Activated CD4-positive, alpha-beta memory T cell treated with anti-CD3 and anti-CD28 coated beads for 36 hours (primary cell): ENCODE measurements at regions not wholly inside any gene's neighbourhood (a gene's known extent, or its start where the extent isn't known, plus 50 kb on each side); places are given as distances from the start of the nearest gene placed in this dataset.
"Not testable (repeated sequence)": the region's sequence is repeated elsewhere in the genome, so short reads cannot be mapped to it uniquely, and the experiment has no call there.

Source experiments
- CTCF ChIA-PET: fragments of 350-600 bp; sonication (Branson Sonifier 250); formaldehyde crosslinking; loops from one replicate; lab custom pipeline; 2021; ENCODE audit warnings: antibody characterized with exemption, inconsistent platforms; lab: Charles Lee
- POLR2A ChIA-PET: fragments of 350-600 bp; sonication (Branson Sonifier 250); formaldehyde crosslinking; loops from one replicate; lab custom pipeline; 2021; ENCODE audit warnings: antibody characterized with exemption; lab: Charles Lee
- DNase-seq: peaks from one replicate; pipeline ENCODE4 v3.0.0-alpha.2; 2020
- H3K27ac Mint-ChIP-seq: one replicate; pipeline ENCODE4 v1.8.0; 2021; ENCODE audit warnings: mixed read lengths
- H3K27me3 Mint-ChIP-seq: one replicate; pipeline ENCODE4 v1.8.0; 2021; ENCODE audit warnings: mixed read lengths
- H3K36me3 Mint-ChIP-seq: one replicate; pipeline ENCODE4 v1.8.0; 2021; ENCODE audit warnings: mixed read lengths
- H3K4me1 Mint-ChIP-seq: one replicate; pipeline ENCODE4 v1.8.0; 2021; ENCODE audit warnings: low read depth, mixed read lengths
- H3K4me3 Mint-ChIP-seq: one replicate; pipeline ENCODE4 v1.8.0; 2021; ENCODE audit warnings: mild to moderate bottlenecking, mixed read lengths
- H3K9me3 Mint-ChIP-seq: one replicate; pipeline ENCODE4 v1.8.0; 2021; ENCODE audit warnings: mixed read lengths
- intact Hi-C: fragments of 100-400 bp; cut with micrococcal nuclease; formaldehyde crosslinking; loops from one replicate; pipeline ENCODE4 v1.15.1; 2023

DNA sequence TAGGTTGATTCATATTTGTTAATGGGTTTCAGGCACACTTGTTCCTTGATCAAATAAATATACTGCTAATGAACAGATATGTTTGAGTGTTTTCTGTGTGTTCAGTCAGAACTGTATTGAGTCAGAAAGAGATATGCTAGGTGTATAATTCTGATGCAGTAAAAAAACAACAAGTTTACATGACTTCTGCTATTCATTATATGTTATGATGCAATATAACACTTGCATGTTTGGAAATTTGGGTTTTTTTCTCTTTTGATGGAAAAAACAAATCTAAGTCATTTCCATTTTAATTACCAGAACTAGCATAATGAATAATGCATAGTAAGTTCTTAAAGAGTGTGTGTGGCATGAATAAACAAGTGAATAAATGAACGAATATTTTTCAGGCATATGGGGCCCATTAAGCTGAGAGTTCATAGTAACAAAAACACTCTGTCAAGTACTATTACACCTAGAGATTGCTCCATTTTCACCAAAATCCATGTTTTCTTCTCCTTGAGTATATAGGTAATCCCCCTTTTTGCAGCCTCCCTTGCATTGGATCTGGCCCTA lies 208.3 kb upstream of the NT5E start:
- no peaks in the 10 kb centered on the region for H3K9me3 Mint-ChIP-seq
- no peaks in the 10 kb centered on the region for H3K27me3 Mint-ChIP-seq

DNA sequence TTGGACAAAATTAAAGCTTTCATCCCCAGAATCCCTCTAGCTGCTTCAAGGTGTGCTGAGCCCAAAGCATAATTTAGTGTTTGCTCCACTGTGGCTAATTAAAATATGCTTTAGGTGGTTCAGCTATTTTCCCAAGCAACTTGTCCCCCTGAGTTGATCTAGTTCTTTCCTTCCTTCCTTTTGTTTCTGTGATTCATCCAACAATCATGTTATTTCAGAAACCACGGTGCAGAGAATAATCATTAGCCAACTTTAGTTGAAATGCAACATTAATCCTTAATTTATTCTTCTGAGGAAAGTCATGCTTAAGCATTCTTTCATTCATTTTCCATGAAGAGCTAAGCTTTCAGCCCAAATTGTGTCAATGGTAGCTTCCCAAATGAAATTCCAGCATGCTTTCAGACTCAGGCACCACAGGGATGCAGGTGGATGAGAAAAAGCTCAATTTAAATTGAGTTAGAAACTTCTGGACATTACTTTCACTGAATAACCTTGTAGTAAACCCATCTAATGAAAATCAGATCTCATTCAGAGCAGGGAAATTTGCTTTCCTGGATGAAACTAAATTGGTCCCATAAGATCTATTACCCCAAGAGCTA lies 209.0 kb upstream of the NT5E start:
- H3K36me3 Mint-ChIP-seq, result no peaks in the 10 kb centered on the region
- no peak for DNase-seq
- H3K27ac Mint-ChIP-seq, result no peak overlapping the region
- intact Hi-C loops, result no loop called here
- no peak overlapping the region for H3K4me3 Mint-ChIP-seq
- no peaks in the 10 kb centered on the region for H3K4me1 Mint-ChIP-seq
- H3K9me3 Mint-ChIP-seq, result no peaks in the 10 kb centered on the region
- H3K27me3 Mint-ChIP-seq, result no peaks in the 10 kb centered on the region
- CTCF ChIA-PET, result no interaction called here
- POLR2A ChIA-PET, result no interaction called here

More for the DNA sequence above, 208.3 kb upstream of the NT5E start:
- DNase-seq, result no peak
- Mint-ChIP-seq H3K27ac (no peak overlapping the region), H3K36me3 (no peaks in the 10 kb centered on the region), H3K4me3 (no peak overlapping the region), H3K4me1 (no peaks in the 10 kb centered on the region)
- intact Hi-C loops, result no loop called here
- POLR2A ChIA-PET, result no interaction called here
- CTCF ChIA-PET, result no interaction called here

DNA sequence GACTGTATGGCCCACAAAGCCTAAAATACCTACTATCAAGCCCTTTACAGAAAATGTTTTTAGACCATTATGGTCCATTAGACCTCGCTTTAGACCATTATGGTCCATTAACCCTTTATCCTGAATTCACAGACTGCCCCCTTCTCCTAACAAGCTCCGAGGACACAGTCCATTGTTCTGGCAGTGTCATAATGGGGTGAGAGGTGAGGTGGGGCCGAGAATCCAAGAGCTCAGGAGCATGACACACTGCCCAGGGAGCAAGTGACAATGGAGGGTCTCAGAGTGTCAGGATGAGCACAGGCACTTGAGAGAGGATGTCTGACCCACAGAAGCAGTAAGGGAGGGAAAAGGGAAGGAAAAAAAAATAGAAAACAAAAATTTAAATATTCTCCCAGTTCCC lies 212.4 kb upstream of the NT5E start:
- intact Hi-C loops, result no loop called here
- Mint-ChIP-seq H3K27me3 (no peaks in the 10 kb centered on the region), H3K36me3 (no peaks in the 10 kb centered on the region), H3K27ac (no peak overlapping the region), H3K4me1 (no peaks in the 10 kb centered on the region), H3K4me3 (no peak overlapping the region), H3K9me3 (no peaks in the 10 kb centered on the region)
- CTCF ChIA-PET, result no interaction called here
- no peak for DNase-seq
- POLR2A ChIA-PET, result no interaction called here

DNA sequence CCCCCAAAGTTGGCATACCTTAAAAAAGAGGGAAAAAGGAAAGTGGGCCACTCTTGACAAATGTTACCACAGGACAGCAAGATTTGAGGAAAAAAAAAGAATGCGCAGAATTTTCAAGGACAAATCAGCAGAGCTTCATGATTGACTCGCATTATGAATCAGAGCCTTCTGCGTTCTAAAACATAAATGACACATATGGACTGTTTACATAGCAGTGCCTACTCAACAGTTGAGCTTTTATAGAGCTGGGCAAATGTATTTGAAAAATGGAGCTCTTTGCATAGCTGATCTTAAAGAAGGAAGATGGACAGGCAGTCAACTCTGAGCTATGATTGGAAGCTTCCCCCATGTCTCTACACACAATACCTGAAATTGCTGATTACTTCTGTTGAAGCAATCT lies 213.2 kb upstream of the NT5E start:
- no peak overlapping the region for H3K4me3 Mint-ChIP-seq
- no peaks in the 10 kb centered on the region for H3K4me1 Mint-ChIP-seq
- no peak for DNase-seq
- no peaks in the 10 kb centered on the region for H3K9me3 Mint-ChIP-seq
- no peaks in the 10 kb centered on the region for H3K27me3 Mint-ChIP-seq
- POLR2A ChIA-PET, result no interaction called here
- intact Hi-C loops, result no loop called here
- no peak overlapping the region for H3K27ac Mint-ChIP-seq
- no peaks in the 10 kb centered on the region for H3K36me3 Mint-ChIP-seq
- CTCF ChIA-PET, result no interaction called here

DNA sequence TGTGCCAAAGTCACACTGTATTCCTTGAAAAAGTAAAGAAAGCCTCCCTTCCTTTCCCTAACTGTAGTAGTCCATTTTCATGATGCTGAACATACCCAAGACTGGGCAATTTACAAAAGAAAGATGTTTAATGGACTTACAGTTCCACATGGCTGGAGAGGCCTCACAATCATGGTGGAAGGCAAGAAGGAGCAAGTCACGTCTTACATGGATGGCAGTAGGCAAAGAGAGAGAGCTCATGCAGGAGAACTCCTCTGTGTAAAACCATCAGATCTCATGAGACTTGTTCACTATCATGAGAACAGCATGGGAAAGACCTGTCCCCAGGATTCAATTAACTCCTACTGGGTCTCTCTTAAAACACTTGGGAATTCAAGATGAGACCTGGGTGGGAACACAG lies 222.5 kb upstream of the NT5E start:
- CTCF ChIA-PET, intact Hi-C loops, POLR2A ChIA-PET: not testable (repeated sequence)

DNA sequence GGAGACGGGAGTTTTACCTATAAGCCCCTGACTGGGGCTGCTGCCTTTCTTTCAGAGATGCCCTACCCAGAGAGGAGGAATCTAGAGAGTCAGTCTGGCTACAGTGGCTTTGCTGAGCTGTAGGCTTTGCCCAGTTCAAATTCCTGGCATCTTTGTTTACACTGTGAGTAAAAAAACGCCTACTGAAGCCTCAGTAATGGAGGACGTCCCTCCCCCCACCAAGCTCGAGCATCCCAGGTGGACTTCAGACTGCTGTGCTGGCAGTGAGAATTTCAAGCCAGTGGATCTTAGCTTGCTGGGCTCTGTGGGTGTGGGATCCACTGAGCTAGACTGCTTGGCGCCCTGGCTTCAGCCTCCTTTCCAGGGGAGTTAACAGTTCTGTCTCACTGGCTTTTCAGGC lies 237.1 kb upstream of the NT5E start:
- H3K9me3 Mint-ChIP-seq, result peaks cover 49% of the 10 kb centered on the region
- H3K36me3 Mint-ChIP-seq, DNase-seq, H3K4me3 Mint-ChIP-seq, H3K27ac Mint-ChIP-seq, CTCF ChIA-PET, H3K4me1 Mint-ChIP-seq, H3K27me3 Mint-ChIP-seq, intact Hi-C loops, POLR2A ChIA-PET: not testable (repeated sequence)

More for the DNA sequence above, 222.5 kb upstream of the NT5E start:
- H3K27ac Mint-ChIP-seq, DNase-seq, H3K4me1 Mint-ChIP-seq, H3K4me3 Mint-ChIP-seq, H3K27me3 Mint-ChIP-seq, H3K36me3 Mint-ChIP-seq: not testable (repeated sequence)
- peaks cover 40% of the 10 kb centered on the region for H3K9me3 Mint-ChIP-seq

DNA sequence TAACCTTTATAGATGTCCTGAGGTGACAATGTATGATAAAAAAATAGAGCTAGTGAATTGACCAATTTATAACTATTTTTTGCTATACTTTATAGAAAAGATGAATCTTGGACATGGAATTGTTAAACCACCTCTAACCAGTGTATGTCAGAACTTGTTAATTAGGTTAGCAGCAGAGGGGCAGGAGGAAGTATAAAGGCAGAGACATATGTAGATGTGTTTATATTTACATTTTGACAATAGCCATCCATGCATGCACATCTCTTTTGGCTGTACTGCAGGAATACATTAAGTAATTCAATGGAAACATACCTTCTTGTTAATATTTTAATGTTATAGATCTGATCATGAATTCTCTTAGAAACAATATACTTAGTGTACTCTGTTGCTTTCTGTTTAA lies 254.6 kb upstream of the NT5E start:
- Mint-ChIP-seq H3K36me3 (no peaks in the 10 kb centered on the region), H3K4me1 (no peaks in the 10 kb centered on the region), H3K9me3 (no peaks in the 10 kb centered on the region), H3K4me3 (no peak overlapping the region), H3K27me3 (no peaks in the 10 kb centered on the region), H3K27ac (no peak overlapping the region)
- ChIA-PET POLR2A (no interaction called here), CTCF (no interaction called here)
- intact Hi-C loops, result no loop called here
- DNase-seq, result no peak

DNA sequence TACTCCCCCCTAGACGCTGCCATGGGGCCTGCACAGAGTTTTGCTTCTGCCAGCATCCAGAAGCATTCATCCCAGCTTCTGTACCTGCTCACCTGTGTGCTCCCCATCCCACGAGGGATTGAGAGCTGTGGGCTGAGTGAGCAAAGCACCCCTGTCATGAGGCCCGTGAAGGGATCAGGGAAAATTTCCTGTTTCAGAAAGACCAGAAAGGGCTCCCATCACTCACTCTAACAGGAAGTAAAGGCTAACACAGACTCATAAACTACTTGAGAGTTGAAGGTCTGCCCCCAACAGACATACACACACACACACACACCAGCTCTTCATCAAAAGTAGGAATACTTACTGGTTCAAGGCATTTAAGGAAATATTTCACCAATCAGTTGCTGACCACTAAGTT lies 256.5 kb upstream of the NT5E start:
- intact Hi-C loops, result no loop called here
- Mint-ChIP-seq H3K27ac (no peak overlapping the region), H3K4me3 (no peak overlapping the region), H3K27me3 (no peaks in the 10 kb centered on the region), H3K4me1 (no peaks in the 10 kb centered on the region), H3K36me3 (no peaks in the 10 kb centered on the region), H3K9me3 (peaks cover 6% of the 10 kb centered on the region)
- DNase-seq, result no peak
- CTCF ChIA-PET, result no interaction called here
- POLR2A ChIA-PET, result no interaction called here

DNA sequence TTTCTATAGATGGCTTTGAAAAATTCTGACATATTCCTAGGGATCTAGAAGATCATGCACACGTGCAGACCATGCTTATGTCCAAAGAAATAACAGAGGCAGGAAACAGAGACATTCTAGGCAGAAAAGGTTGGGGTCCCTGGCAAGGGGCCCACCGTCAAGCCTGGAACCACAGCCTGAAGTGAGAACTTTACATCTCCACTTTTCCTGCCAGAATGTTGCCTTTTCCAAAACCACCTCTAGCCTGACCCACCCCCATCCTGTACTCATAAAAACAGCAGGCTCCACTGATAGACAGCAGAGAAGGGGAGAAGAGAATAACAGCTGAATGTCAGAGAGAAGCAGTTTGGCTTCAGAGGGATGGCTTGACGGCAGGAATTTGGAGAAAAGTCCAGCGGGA lies 257.3 kb upstream of the NT5E start:
- ChIA-PET CTCF (no interaction called here), POLR2A (no interaction called here)
- no peak overlapping the region for H3K4me3 Mint-ChIP-seq
- no peaks in the 10 kb centered on the region for H3K4me1 Mint-ChIP-seq
- no peaks in the 10 kb centered on the region for H3K36me3 Mint-ChIP-seq
- H3K27me3 Mint-ChIP-seq, result no peaks in the 10 kb centered on the region
- DNase-seq, result no peak
- H3K9me3 Mint-ChIP-seq, result peaks cover 7% of the 10 kb centered on the region
- H3K27ac Mint-ChIP-seq, result no peak overlapping the region
- intact Hi-C loops, result no loop called here

DNA sequence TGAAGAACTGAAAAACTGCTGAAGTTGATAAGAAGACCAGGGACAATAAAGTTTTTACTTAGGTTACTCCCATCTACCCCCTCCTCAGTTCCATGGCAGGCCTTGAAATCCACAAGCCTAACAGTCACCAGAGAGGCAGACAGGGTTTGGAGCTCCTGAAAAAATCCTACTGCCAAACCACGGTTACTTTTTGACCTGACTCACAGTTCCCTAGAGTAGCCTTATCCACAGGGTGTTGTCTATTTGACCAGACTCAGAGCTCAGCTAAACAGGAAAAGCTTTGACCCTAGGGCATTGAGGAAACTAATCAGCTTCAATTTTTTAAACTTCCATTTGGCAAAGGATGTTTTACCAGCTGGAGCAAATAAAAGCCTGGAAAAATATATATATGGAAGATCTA lies 257.7 kb upstream of the NT5E start:
- H3K27me3 Mint-ChIP-seq, result no peaks in the 10 kb centered on the region
- H3K4me1 Mint-ChIP-seq, result no peaks in the 10 kb centered on the region
- no peak for DNase-seq
- intact Hi-C loops, result no loop called here
- CTCF ChIA-PET, result no interaction called here
- H3K36me3 Mint-ChIP-seq, result no peaks in the 10 kb centered on the region
- H3K9me3 Mint-ChIP-seq, result peaks cover 7% of the 10 kb centered on the region
- no peak overlapping the region for H3K4me3 Mint-ChIP-seq
- POLR2A ChIA-PET, result no interaction called here
- H3K27ac Mint-ChIP-seq, result no peak overlapping the region

DNA sequence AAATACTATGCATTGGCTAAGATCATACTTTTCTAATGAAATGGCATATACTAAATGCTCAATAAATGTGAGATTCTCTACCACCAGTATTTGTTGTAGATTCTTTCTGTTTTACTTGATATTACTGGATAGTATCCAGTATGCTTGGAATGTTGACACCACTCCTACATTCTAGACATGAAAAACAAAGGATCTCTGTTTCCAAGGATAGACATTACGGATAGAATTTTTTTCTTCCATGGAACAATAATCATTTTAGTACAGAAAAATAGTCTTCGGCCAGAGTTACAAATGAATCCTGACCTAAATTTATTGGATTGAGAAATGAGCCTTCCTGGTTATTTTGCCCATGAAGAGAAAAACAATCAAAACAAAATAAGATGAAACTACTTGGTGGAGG lies 258.2 kb upstream of the NT5E start:
- Mint-ChIP-seq H3K4me1 (no peaks in the 10 kb centered on the region), H3K27me3 (no peaks in the 10 kb centered on the region), H3K27ac (no peak overlapping the region), H3K9me3 (peaks cover 7% of the 10 kb centered on the region), H3K36me3 (no peaks in the 10 kb centered on the region), H3K4me3 (no peak overlapping the region)
- ChIA-PET CTCF (no interaction called here), POLR2A (no interaction called here)
- intact Hi-C loops, result no loop called here
- no peak for DNase-seq

DNA sequence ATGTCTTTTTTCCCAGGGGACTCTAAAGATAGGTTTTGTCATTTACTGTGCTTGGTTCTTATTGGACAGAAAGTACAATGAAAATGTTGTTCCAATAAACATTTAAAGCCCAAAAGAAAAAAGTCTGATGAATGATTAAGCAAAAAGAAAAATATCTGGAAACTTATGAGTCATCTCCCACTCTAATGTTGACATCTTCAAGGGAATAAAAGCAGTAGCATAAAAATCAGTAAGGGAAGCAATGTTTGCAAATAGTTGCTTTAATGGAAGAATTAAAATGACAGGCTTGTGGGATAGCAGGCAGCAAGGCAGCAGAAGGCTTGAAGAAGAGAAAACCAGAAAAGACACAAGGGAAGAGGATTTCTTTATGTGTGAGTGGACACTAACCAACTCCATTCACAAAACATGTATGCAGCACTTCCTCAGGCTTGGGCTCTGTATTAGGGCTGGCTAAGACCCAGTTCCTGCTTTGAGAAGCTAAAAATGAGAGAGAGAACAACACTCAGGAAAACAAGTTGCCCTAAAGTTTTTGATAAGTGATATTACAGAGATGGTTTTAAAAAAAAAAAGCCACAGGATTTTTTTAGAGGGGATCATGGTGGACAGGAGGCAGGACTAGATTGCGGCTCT lies 263.2 kb upstream of the NT5E start:
- ChIA-PET POLR2A (no interaction called here), CTCF (no interaction called here)
- Mint-ChIP-seq H3K9me3 (peaks cover 7% of the 10 kb centered on the region), H3K27me3 (no peaks in the 10 kb centered on the region), H3K27ac (no peak overlapping the region), H3K4me1 (no peaks in the 10 kb centered on the region), H3K36me3 (no peaks in the 10 kb centered on the region), H3K4me3 (no peak overlapping the region)
- intact Hi-C loops, result no loop called here
- DNase-seq, result no peak

DNA sequence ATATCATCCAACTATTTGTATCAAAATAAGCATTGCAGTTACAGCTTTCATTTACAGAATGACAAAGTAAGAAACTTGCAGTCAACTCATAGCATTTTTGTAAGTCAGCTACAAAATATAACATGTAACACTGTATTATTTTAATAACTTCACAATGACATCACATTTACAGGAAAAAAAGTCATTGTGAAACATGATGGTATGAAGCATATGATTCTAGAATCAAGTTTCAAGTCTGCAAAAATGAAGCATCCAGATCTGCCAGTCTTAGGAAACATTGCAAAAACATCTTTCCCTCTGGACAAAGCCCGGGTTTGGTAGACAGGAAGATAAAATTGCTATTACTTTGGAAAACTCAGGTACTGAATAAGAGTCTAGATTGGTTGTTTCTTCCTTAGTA lies 263.9 kb upstream of the NT5E start:
- CTCF ChIA-PET, result no interaction called here
- POLR2A ChIA-PET, result no interaction called here
- no peak for DNase-seq
- no peaks in the 10 kb centered on the region for H3K36me3 Mint-ChIP-seq
- peaks cover 10% of the 10 kb centered on the region for H3K9me3 Mint-ChIP-seq
- no peaks in the 10 kb centered on the region for H3K4me1 Mint-ChIP-seq
- intact Hi-C loops, result no loop called here
- no peak overlapping the region for H3K4me3 Mint-ChIP-seq
- no peak overlapping the region for H3K27ac Mint-ChIP-seq
- no peaks in the 10 kb centered on the region for H3K27me3 Mint-ChIP-seq
